Pancreas (tissue), 10 donors: ENCODE measurements at regions not wholly inside any gene's neighbourhood (a gene's known extent, or its start where the extent isn't known, plus 50 kb on each side); places are given as distances from the start of the nearest gene placed in this dataset.

Experiments
- ATAC-seq, 4 donors: fragments of 200-7000 bp; cut with Tn5 transposase; one replicate each; pipeline versions ENCODE4 v1.8.0 to v1.9.1; 2020; ENCODE audit warnings: mild to moderate bottlenecking in 4 of 4, moderate library complexity in 4 of 4
- DNase-seq, 6 donors: peaks; one replicate each; pipeline ENCODE4 v3.0.0-alpha.2; 2020
- FAIRE-seq: peaks from 2 replicates; lab custom pipeline; 2012; peaks lifted over from hg19 to GRCh38; lab: Jason Lieb, UNC
- H3K27ac ChIP-seq, 4 donors: fragments of 200-600 bp; sonication (generic); 1 replicate in 3 of 4; 2 replicates in 1 of 4; pipeline versions ENCODE4 v1.5.0 to v1.8.0; 2020
- H3K27me3 ChIP-seq, 4 donors: fragments of 200-600 bp; one replicate each; pipeline ENCODE4 v1.8.0; 2021
- H3K36me3 ChIP-seq, 3 donors: fragments of 200-600 bp; sonication (generic) in 1 of 3; one replicate each; pipeline versions ENCODE4 v1.5.0 to v1.8.0; 2020 to 2021
- H3K4me1 ChIP-seq, 3 donors: fragments of 200-600 bp; one replicate each; pipeline ENCODE4 v1.8.0; 2021
- H3K4me3 ChIP-seq, 4 donors: fragments of 200-600 bp; sonication (generic) in 2 of 4; one replicate each; pipeline versions ENCODE4 v1.5.0 to v1.8.0; 2020 to 2021
- H3K9me3 ChIP-seq, 4 donors: fragments of 200-600 bp; one replicate each; pipeline ENCODE4 v1.8.0; 2021
- CTCF ChIP-seq, 4 donors: fragments of 200-600 bp; sonication (generic) in 3 of 4; IDR thresholded peaks; one replicate each; pipeline versions ENCODE4 v1.5.0 to v1.8.0; 2021; ENCODE audit warnings: antibody characterized with exemption in 4 of 4
- WGBS, 2 donors: extraction: QIAGEN DNeasy Blood & Tissue Kit; methylation state at CpG; one replicate each; pipeline ENCODE4 v1.1.7; 2013; 5-methylcytosine and 5-hydroxymethylcytosine counted together
- intact Hi-C, 3 donors: fragments of 100-400 bp; cut with DNase I; formaldehyde crosslinking; loops; one replicate each; pipeline versions ENCODE4 v1.11.1 to v1.14.2; 2022
- donor health status: healthy with polysubstance abuse.
- donor health status: DM: no; HTN: no; CAD: no; lungs with moderate emphysema.
- donor health status: DM: no; HTN: no; CAD: no.
- donor health status: control.
- donor health status: control.
- donor health status: Bipolar disorder and iron deficiency.
- donor health status: DM: yes; HTN: yes; CAD: no.
- donor health status: DM: no; HTN: no; CAD: no.
- donor health status: DM: no; HTN: no; CAD: no.
- donor health status: DM: yes; HTN: yes; CAD: no.

GRCh38 chr6:112842330-112842685 lies 495.2 kb downstream of the RFPL4B start:
- no peaks in the 10 kb centered on the region for H3K9me3 ChIP-seq
- DNase-seq (no peak), ATAC-seq (no peak), FAIRE-seq (no peak)
- TF ChIP-seq CTCF (IDR thresholded peaks at IDR 0.05): no peak
- no peaks in the 10 kb centered on the region for H3K4me1 ChIP-seq
- no peaks in the 10 kb centered on the region for H3K36me3 ChIP-seq
- no peak overlapping the region for H3K27ac ChIP-seq
- intact Hi-C loops: no loop called here
- H3K4me3 ChIP-seq: no peak overlapping the region
- no peaks in the 10 kb centered on the region for H3K27me3 ChIP-seq

- DNase-seq (no peak), FAIRE-seq (no peak), ATAC-seq (no peak)
- no peak for TF ChIP-seq CTCF (IDR thresholded peaks at IDR 0.05)
- Histone ChIP-seq H3K9me3 (no peaks in the 10 kb centered on the region), H3K4me1 (no peaks in the 10 kb centered on the region), H3K27me3 (peaks cover 0 to 3% (median 0%) of the 10 kb centered on the region in 4 donors), H3K27ac (no peak overlapping the region), H3K36me3 (no peaks in the 10 kb centered on the region), H3K4me3 (no peak overlapping the region)
- intact Hi-C loops: no loop called here
- WGBS, 2 donors: 64 to 65% methylated on average over 3 of the region's 3 CpGs
These were observed 499.6 kb downstream of the RFPL4B start for GRCh38 chr6:112846681-112847080.

- Histone ChIP-seq H3K36me3 (no peaks in the 10 kb centered on the region), H3K9me3 (no peaks in the 10 kb centered on the region), H3K4me1 (no peaks in the 10 kb centered on the region), H3K27ac (no peak overlapping the region), H3K4me3 (no peak overlapping the region), H3K27me3 (peaks cover 0 to 5% (median 0%) of the 10 kb centered on the region in 4 donors)
- intact Hi-C loops: no loop called here
- no peak for FAIRE-seq
- WGBS, 2 donors: 22 to 40% methylated on average over 1 of the region's 1 CpG
- no peak for TF ChIP-seq CTCF (IDR thresholded peaks at IDR 0.05)
- ATAC-seq: no peak
- DNase-seq: no peak
These were observed 504.0 kb downstream of the RFPL4B start for GRCh38 chr6:112851146-112851545.

GRCh38 chr6:112853162-112853561 lies 506.0 kb downstream of the RFPL4B start:
- H3K4me1 ChIP-seq: no peaks in the 10 kb centered on the region
- FAIRE-seq: no peak
- H3K4me3 ChIP-seq: no peak overlapping the region
- WGBS, 2 donors: 51 to 57% methylated on average over 2 of the region's 2 CpGs
- no peak for ATAC-seq
- no peak for DNase-seq
- H3K27me3 ChIP-seq: peaks cover 0 to 5% (median 0%) of the 10 kb centered on the region in 4 donors
- no peaks in the 10 kb centered on the region for H3K9me3 ChIP-seq
- intact Hi-C loops: no loop called here
- no peak overlapping the region for H3K27ac ChIP-seq
- H3K36me3 ChIP-seq: no peaks in the 10 kb centered on the region
- no peak for TF ChIP-seq CTCF (IDR thresholded peaks at IDR 0.05)

- DNase-seq (no peak), ATAC-seq (no peak), FAIRE-seq (no peak)
- intact Hi-C loops: no loop called here
- Histone ChIP-seq H3K27ac (no peak overlapping the region), H3K27me3 (no peaks in the 10 kb centered on the region), H3K4me1 (no peaks in the 10 kb centered on the region), H3K4me3 (no peak overlapping the region), H3K9me3 (no peaks in the 10 kb centered on the region), H3K36me3 (no peaks in the 10 kb centered on the region)
- WGBS, 2 donors: 42 to 90% methylated on average over 1 of the region's 1 CpG
- TF ChIP-seq CTCF (IDR thresholded peaks at IDR 0.05): no peak
These were observed 516.6 kb downstream of the RFPL4B start for GRCh38 chr6:112863753-112864152.
